Fibroblast of skin of right quadriceps (primary cell): ENCODE measurements at regions not wholly inside any gene's neighbourhood (a gene's known extent, or its start where the extent isn't known, plus 50 kb on each side); places are given as distances from the start of the nearest gene placed in this dataset.

Experiments
- DNase-seq: peaks from one replicate; pipeline ENCODE4 v3.0.0-alpha.2; 2013

- no peak for DNase-seq
These were observed 123.2 kb upstream of the MAX start for GRCh38 chr14:65225299-65226159.

GRCh38 chr14:65226824-65227604 lies 124.7 kb upstream of the MAX start:
- peak; percentile 58 for DNase-seq

- DNase-seq: no peak
These were observed 126.1 kb upstream of the MAX start for GRCh38 chr14:65228436-65228835.

- DNase-seq: no peak
These were observed 126.8 kb upstream of the MAX start for GRCh38 chr14:65228956-65229747.

- DNase-seq: peak; percentile 68
These were observed 127.7 kb upstream of the MAX start for GRCh38 chr14:65229748-65230728.

GRCh38 chr14:65231286-65231980 lies 129.1 kb upstream of the MAX start:
- no peak for DNase-seq

- DNase-seq: no peak
These were observed 132.5 kb upstream of the MAX start for GRCh38 chr14:65234752-65235361.

- DNase-seq: peak; percentile 72
These were observed 134.9 kb upstream of the MAX start for GRCh38 chr14:65237023-65237814.

GRCh38 chr14:65237941-65238340 lies 135.6 kb upstream of the MAX start:
- no peak for DNase-seq

GRCh38 chr14:65238456-65238855 lies 136.1 kb upstream of the MAX start:
- peak; percentile 81 for DNase-seq

GRCh38 chr14:65239143-65239937 lies 137.0 kb upstream of the MAX start:
- peak; percentile 85 for DNase-seq

GRCh38 chr14:65239938-65240296 lies 137.6 kb upstream of the MAX start:
- DNase-seq: no peak

GRCh38 chr14:65241125-65241752 lies 138.9 kb upstream of the MAX start:
- DNase-seq: no peak

- DNase-seq: no peak
These were observed 140.4 kb upstream of the MAX start for GRCh38 chr14:65242732-65243134.

- DNase-seq: peak; percentile 35
These were observed 141.6 kb upstream of the MAX start for GRCh38 chr14:65243766-65244442.

- no peak for DNase-seq
These were observed 147.3 kb upstream of the MAX start for GRCh38 chr14:65249471-65250161.

GRCh38 chr14:65250162-65250495 lies 147.8 kb upstream of the MAX start:
- no peak for DNase-seq

- peak; percentile 93 for DNase-seq
These were observed 148.9 kb upstream of the MAX start for GRCh38 chr14:65251213-65251612.
